Calu3 (cell line): ENCODE measurements at regions not wholly inside any gene's neighbourhood (a gene's known extent, or its start where the extent isn't known, plus 50 kb on each side); places are given as distances from the start of the nearest gene placed in this dataset.

ENCODE experiments used
- BruUV-seq: library from RNA; stranded (reverse); fragments of 400-500 nt; replicated peaks from 2 replicates; lab custom pipeline; 2021; lab: Mats Ljungman, UMichigan
- CTCF ChIA-PET: fragments of 300-600 bp; sonication (Branson Sonifier 250); formaldehyde crosslinking; loops from one replicate; lab custom pipeline; 2022; ENCODE audit warnings: antibody characterized with exemption; lab: Charles Lee
- DNase-seq: peaks from one replicate; pipeline ENCODE4 v3.0.0; 2022
- H3K27ac Mint-ChIP-seq: one replicate; pipeline ENCODE4 v1.8.0; 2022; ENCODE audit warnings: mixed read lengths; ENCODE audit not compliant: unreplicated experiment
- H3K27me3 Mint-ChIP-seq: one replicate; pipeline ENCODE4 v1.8.0; 2022; ENCODE audit warnings: mixed read lengths; ENCODE audit not compliant: unreplicated experiment
- H3K36me3 Mint-ChIP-seq: one replicate; pipeline ENCODE4 v1.8.0; 2022; ENCODE audit warnings: mild to moderate bottlenecking, moderate library complexity, mixed read lengths; ENCODE audit not compliant: insufficient read depth, unreplicated experiment
- H3K4me1 Mint-ChIP-seq: one replicate; pipeline ENCODE4 v1.8.0; 2022; ENCODE audit warnings: mild to moderate bottlenecking, low read depth, mixed read lengths; ENCODE audit not compliant: unreplicated experiment
- H3K4me3 Mint-ChIP-seq: one replicate; pipeline ENCODE4 v1.8.0; 2022; ENCODE audit warnings: mild to moderate bottlenecking, low read depth, moderate library complexity, mixed read lengths; ENCODE audit not compliant: unreplicated experiment
- H3K9me3 Mint-ChIP-seq: one replicate; pipeline ENCODE4 v1.8.0; 2022; ENCODE audit warnings: low read depth, mixed read lengths; ENCODE audit not compliant: unreplicated experiment
- intact Hi-C: fragments of 100-400 bp; cut with micrococcal nuclease; formaldehyde crosslinking; loops from one replicate; pipeline ENCODE4 v1.10.0; 2022; ENCODE audit not compliant: unreplicated experiment
- TF ChIP-seq, protein P1 (sequence below): fragments of 200-600 bp; IDR thresholded peaks from one replicate; pipeline ENCODE4 v1.8.0; 2022; ENCODE audit warnings: antibody characterized with exemption; ENCODE audit not compliant: unreplicated experiment

DNA sequence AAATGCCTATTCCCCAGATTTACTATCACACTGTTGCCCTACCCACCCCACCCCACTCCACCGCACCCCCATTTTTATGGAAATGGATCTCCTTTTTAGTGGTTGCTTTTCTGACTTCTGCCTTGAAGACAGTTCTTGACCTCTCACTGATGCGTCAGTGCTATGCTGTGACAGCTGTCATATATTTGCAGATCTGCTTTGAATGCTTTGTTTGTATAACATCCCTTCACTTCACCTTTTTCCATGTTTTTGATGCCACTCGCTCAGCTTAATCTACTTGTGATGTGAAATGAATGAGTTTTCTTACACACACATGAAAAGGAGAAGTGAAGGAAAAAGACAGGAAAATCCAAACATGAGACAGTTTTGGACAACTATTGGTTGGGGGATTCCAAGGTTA, 731.0 kb downstream of the SLITRK6 start:
- no peaks in the 10 kb centered on the region for H3K9me3 Mint-ChIP-seq
- TF ChIP-seq, protein P1, sequence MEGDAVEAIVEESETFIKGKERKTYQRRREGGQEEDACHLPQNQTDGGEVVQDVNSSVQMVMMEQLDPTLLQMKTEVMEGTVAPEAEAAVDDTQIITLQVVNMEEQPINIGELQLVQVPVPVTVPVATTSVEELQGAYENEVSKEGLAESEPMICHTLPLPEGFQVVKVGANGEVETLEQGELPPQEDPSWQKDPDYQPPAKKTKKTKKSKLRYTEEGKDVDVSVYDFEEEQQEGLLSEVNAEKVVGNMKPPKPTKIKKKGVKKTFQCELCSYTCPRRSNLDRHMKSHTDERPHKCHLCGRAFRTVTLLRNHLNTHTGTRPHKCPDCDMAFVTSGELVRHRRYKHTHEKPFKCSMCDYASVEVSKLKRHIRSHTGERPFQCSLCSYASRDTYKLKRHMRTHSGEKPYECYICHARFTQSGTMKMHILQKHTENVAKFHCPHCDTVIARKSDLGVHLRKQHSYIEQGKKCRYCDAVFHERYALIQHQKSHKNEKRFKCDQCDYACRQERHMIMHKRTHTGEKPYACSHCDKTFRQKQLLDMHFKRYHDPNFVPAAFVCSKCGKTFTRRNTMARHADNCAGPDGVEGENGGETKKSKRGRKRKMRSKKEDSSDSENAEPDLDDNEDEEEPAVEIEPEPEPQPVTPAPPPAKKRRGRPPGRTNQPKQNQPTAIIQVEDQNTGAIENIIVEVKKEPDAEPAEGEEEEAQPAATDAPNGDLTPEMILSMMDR = no peak
- H3K27me3 Mint-ChIP-seq = no peaks in the 10 kb centered on the region
- no peaks in the 10 kb centered on the region for H3K4me1 Mint-ChIP-seq
- intact Hi-C loops = no loop called here
- no peak for DNase-seq
- CTCF ChIA-PET = no interaction called here
- no peak overlapping the region for H3K27ac Mint-ChIP-seq
- no peaks in the 10 kb centered on the region for H3K36me3 Mint-ChIP-seq
- no TSS peak for BruUV-seq
- H3K4me3 Mint-ChIP-seq = no peak overlapping the region

DNA sequence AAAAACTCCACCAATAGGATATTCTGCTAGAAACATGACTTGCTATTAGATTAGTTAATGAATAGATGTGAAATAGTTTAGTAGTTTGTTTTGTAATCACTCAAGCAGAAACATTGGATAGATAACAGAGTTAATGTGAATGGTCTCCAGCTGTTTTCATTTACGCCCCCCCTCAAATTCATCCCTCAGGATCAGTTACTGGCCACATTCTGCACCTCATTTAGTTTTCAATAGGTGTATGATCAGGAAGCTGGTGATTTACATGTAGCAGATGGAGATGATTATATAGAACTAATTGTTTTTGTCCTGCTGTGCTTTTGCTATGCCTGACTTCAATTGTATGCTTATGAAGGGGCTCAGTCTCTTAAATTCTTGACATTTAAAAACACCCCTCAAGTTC, 759.0 kb downstream of the SLITRK6 start:
- no peak for DNase-seq
- H3K4me3 Mint-ChIP-seq = no peak overlapping the region
- TF ChIP-seq, protein P1 = no peak
- H3K27ac Mint-ChIP-seq = no peak overlapping the region
- H3K9me3 Mint-ChIP-seq = no peaks in the 10 kb centered on the region
- no peaks in the 10 kb centered on the region for H3K36me3 Mint-ChIP-seq
- CTCF ChIA-PET = no interaction called here
- intact Hi-C loops = no loop called here
- no peaks in the 10 kb centered on the region for H3K4me1 Mint-ChIP-seq
- no peaks in the 10 kb centered on the region for H3K27me3 Mint-ChIP-seq
- no TSS peak for BruUV-seq

DNA sequence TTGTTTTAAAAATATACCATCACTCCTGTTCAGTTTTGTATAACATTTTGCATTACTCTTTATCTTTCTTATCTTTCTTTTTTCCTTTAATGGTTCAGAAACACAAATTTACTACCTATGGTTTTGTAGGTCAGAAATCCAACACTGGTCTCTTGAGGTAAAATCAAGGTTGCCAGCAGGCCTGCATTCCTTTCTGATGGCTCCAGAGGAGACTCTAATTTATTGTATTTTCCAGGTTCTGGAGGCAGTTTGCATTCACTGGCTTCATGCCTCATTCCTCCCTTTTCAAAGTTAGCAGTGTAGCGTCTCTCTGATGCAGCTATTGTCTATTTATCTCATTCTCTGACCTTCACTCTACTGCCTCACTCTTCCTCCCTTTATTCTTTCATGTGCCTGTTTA, 767.4 kb downstream of the SLITRK6 start:
- CTCF ChIA-PET = no interaction called here
- no peaks in the 10 kb centered on the region for H3K27me3 Mint-ChIP-seq
- BruUV-seq = no TSS peak
- H3K9me3 Mint-ChIP-seq = peaks cover 6% of the 10 kb centered on the region
- H3K4me3 Mint-ChIP-seq = no peak overlapping the region
- no peak for DNase-seq
- TF ChIP-seq, protein P1 = no peak
- H3K27ac Mint-ChIP-seq = no peak overlapping the region
- H3K36me3 Mint-ChIP-seq = no peaks in the 10 kb centered on the region
- no peaks in the 10 kb centered on the region for H3K4me1 Mint-ChIP-seq
- intact Hi-C loops = no loop called here

DNA sequence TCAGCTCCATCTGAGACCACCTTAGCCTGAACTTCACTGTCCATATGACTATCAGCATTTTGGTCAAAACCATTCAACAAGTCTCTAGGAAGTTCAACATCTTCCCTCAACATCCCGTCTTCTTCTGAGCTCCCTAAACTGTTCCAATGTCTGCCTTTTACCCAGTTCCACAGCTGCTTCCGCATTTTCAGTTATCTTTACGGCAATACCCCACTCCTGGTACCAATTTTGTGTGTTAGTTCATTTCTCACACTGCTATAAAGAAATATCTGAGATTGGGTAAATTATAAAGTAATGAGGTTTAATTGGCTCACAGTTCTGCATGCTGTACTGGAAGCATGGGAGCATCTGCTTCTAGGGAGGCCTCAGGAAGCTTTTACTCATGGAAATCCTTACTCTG, 771.2 kb downstream of the SLITRK6 start:
- CTCF ChIA-PET = no interaction called here
- Mint-ChIP-seq H3K36me3 (no peaks in the 10 kb centered on the region), H3K27me3 (no peaks in the 10 kb centered on the region), H3K4me3 (no peak overlapping the region), H3K27ac (no peak overlapping the region), H3K4me1 (no peaks in the 10 kb centered on the region), H3K9me3 (peaks cover 8% of the 10 kb centered on the region)
- TF ChIP-seq, protein P1 = no peak
- DNase-seq = no peak
- no TSS peak for BruUV-seq
- intact Hi-C loops = no loop called here

DNA sequence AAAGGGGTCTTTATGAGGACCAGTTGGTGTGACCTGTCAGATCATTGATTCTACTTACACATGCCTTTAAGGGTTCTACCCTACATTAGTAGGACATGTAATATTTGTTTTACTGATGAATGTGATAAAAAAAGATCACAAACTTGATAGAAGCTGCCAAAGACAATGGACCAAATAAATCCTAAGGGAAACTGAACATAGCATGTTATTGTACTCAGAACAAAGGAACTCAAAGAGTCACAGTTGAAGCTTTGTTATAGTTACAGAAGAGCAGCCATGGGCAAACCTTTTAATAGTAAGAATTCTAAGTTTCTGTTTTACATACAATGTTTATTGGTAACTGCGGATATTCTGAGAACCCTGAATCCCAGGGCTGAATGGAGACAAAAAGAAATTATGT, 780.1 kb downstream of the SLITRK6 start:
- TF ChIP-seq, protein P1 = no peak
- no peak for DNase-seq
- CTCF ChIA-PET = no interaction called here
- Mint-ChIP-seq H3K27ac (no peak overlapping the region), H3K4me3 (no peak overlapping the region), H3K27me3 (no peaks in the 10 kb centered on the region), H3K4me1 (no peaks in the 10 kb centered on the region), H3K9me3 (peaks cover 5% of the 10 kb centered on the region), H3K36me3 (no peaks in the 10 kb centered on the region)
- BruUV-seq = no TSS peak
- intact Hi-C loops = no loop called here
